ENCODE measurements at regions not wholly inside any gene's neighbourhood (a gene's known extent, or its start where the extent isn't known, plus 50 kb on each side); places are given as distances from the start of the nearest gene placed in this dataset.

DNA sequence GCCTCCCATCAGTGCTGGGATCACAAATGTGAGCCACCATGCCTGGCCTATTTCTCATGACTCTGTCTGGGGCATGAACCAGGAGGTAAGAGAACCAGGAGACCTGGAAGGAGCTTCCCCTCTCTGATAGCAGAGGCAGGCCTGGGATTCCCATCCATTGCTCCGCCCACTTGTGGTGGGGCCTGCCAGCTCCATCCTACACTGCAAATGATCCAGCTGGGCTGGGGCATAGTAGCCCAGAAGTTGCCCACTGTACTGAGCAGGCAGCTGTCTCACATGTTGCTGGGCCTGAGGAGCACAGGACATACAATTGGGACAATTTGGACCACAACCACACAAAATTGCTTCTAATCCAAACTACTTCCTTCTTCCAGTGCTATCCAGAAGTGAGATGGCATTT, 91.0 kb downstream of the MARCHF4 start:
- no peak for TF ChIP-seq POLR2A (IDR thresholded peaks at IDR 0.05)
- TF ChIP-seq, protein P1, sequence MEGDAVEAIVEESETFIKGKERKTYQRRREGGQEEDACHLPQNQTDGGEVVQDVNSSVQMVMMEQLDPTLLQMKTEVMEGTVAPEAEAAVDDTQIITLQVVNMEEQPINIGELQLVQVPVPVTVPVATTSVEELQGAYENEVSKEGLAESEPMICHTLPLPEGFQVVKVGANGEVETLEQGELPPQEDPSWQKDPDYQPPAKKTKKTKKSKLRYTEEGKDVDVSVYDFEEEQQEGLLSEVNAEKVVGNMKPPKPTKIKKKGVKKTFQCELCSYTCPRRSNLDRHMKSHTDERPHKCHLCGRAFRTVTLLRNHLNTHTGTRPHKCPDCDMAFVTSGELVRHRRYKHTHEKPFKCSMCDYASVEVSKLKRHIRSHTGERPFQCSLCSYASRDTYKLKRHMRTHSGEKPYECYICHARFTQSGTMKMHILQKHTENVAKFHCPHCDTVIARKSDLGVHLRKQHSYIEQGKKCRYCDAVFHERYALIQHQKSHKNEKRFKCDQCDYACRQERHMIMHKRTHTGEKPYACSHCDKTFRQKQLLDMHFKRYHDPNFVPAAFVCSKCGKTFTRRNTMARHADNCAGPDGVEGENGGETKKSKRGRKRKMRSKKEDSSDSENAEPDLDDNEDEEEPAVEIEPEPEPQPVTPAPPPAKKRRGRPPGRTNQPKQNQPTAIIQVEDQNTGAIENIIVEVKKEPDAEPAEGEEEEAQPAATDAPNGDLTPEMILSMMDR (IDR thresholded peaks at IDR 0.05) = no peak

Data from lower leg skin (tissue), 3 donors.